Mesendoderm (in vitro differentiated cells): ENCODE measurements at regions not wholly inside any gene's neighbourhood (a gene's known extent, or its start where the extent isn't known, plus 50 kb on each side); places are given as distances from the start of the nearest gene placed in this dataset.

ENCODE experiments used
- DNase-seq: peaks from one replicate; pipeline ENCODE4 v3.0.0; 2013
- H2AK5ac ChIP-seq: 2 replicates; pipeline ENCODE4 v1.6.1; 2013; ENCODE audit warnings: low read length, inconsistent platforms
- H2BK120ac ChIP-seq: 2 replicates; pipeline ENCODE4 v1.6.1; 2013; ENCODE audit warnings: low read depth, mild to moderate bottlenecking, low read length, moderate library complexity, mixed read lengths
- H2BK15ac ChIP-seq: replicated peaks from 2 replicates; pipeline ENCODE4 v1.6.1; 2013; ENCODE audit warnings: low read depth, mild to moderate bottlenecking, moderate library complexity
- H2BK5ac ChIP-seq: 2 replicates; pipeline ENCODE4 v1.6.1; 2013; ENCODE audit warnings: low read length, inconsistent platforms
- H3K18ac ChIP-seq: 2 replicates; pipeline ENCODE4 v1.6.1; 2013; ENCODE audit warnings: mild to moderate bottlenecking, low read length, mixed read lengths
- H3K23ac ChIP-seq: one replicate; pipeline ENCODE4 v1.6.1; 2013; ENCODE audit warnings: low read length
- H3K27ac ChIP-seq: 2 replicates; pipeline ENCODE4 v1.5.1; 2013; ENCODE audit warnings: low read depth, mild to moderate bottlenecking, inconsistent platforms, low read length, moderate library complexity
- H3K27me3 ChIP-seq: 2 replicates; pipeline ENCODE4 v1.6.1; 2013; ENCODE audit warnings: low read length, control low read depth, mild to moderate bottlenecking, inconsistent platforms; ENCODE audit not compliant: insufficient read depth, poor library complexity
- H3K36me3 ChIP-seq: 2 replicates; pipeline ENCODE4 v1.6.1; 2013; ENCODE audit warnings: low read length, inconsistent platforms; ENCODE audit not compliant: control insufficient read depth, insufficient read depth
- H3K4ac ChIP-seq: one replicate; pipeline ENCODE4 v1.6.1; 2013; ENCODE audit warnings: low read depth, mild to moderate bottlenecking, low read length, moderate library complexity
- H3K4me1 ChIP-seq: 2 replicates; pipeline ENCODE4 v1.6.1; 2013; ENCODE audit warnings: low read depth, low read length, inconsistent platforms; ENCODE audit not compliant: control insufficient read depth
- H3K4me2 ChIP-seq: 2 replicates; pipeline ENCODE4 v1.6.1; 2013; ENCODE audit warnings: low read length
- H3K4me3 ChIP-seq: 2 replicates; pipeline ENCODE4 v1.5.1; 2013; ENCODE audit warnings: mild to moderate bottlenecking, low read length
- H3K56ac ChIP-seq: one replicate; pipeline ENCODE4 v1.6.1; 2013; ENCODE audit warnings: low read length
- H3K79me1 ChIP-seq: 2 replicates; pipeline ENCODE4 v1.6.1; 2013; ENCODE audit warnings: low read length, inconsistent platforms
- H3K79me2 ChIP-seq: 2 replicates; pipeline ENCODE4 v1.6.1; 2013; ENCODE audit warnings: mild to moderate bottlenecking, low read length; ENCODE audit not compliant: control insufficient read depth, insufficient read depth
- H3K9ac ChIP-seq: 2 replicates; pipeline ENCODE4 v1.6.1; 2013; ENCODE audit warnings: low read length, inconsistent platforms
- H4K5ac ChIP-seq: one replicate; pipeline ENCODE4 v1.6.1; 2013; ENCODE audit warnings: low read length
- H4K8ac ChIP-seq: one replicate; pipeline ENCODE4 v1.6.1; 2013; ENCODE audit warnings: low read depth, mild to moderate bottlenecking, control low read depth, low read length, moderate library complexity
- WGBS: extraction: QIAGEN DNeasy Blood & Tissue Kit; methylation state at CpG from one replicate; pipeline ENCODE4 v1.1.7; 2013; ENCODE audit warnings: low lambda C conversion rate, missing lambda C conversion rate; ENCODE audit not compliant: insufficient coverage; ENCODE audit errors: extremely low coverage; 5-methylcytosine and 5-hydroxymethylcytosine counted together

DNA sequence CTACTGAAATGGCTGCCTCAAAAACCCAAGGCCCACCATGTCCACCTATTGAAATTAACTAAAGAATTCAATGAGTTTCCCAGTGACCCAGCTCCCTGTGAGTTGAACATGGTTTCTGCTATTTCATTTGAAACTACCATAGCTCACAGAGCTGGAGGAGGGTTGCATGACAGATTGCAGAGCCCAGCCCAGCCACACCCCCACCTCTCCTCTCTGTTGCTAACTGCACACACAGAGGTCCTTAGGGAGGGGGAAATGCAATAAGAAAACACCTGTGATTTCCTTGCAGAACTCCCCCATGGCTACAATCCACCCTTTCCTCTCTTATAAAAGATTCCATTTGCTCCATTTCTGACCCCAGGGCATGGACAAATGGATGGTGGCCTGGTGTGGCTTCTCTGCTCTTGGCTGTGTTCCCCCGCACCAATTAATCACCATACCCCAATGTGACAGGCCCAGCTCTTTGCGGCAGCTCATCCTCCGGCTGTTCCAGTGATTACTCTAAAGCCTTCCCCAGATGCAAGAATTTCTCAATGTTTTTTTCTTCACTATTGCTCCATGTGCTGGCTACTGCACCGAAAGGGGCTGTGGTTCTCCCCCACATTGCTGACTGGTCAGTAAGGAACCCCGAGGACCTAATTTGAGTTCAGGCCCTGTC lies 208.4 kb upstream of the KBTBD8 start:
- Histone ChIP-seq H3K79me2 (no peaks in the 10 kb centered on the region), H3K27ac (no peak overlapping the region), H2BK15ac (no peak overlapping the region), H3K23ac (no peak overlapping the region), H3K36me3 (no peaks in the 10 kb centered on the region), H4K8ac (no peak overlapping the region), H3K27me3 (no peaks in the 10 kb centered on the region), H4K5ac (no peak overlapping the region), H3K18ac (no peak overlapping the region), H3K9ac (no peak overlapping the region), H3K4me2 (no peak overlapping the region), H3K4ac (no peak overlapping the region), H3K4me3 (no peak overlapping the region), H3K4me1 (no peaks in the 10 kb centered on the region), H2BK120ac (no peak overlapping the region), H2BK5ac (no peak overlapping the region), H3K56ac (no peak overlapping the region), H2AK5ac (no peak overlapping the region), H3K79me1 (no peaks in the 10 kb centered on the region)
- no peak for DNase-seq
- no CpG with 5 or more reads among the region's 5 CpGs for WGBS

DNA sequence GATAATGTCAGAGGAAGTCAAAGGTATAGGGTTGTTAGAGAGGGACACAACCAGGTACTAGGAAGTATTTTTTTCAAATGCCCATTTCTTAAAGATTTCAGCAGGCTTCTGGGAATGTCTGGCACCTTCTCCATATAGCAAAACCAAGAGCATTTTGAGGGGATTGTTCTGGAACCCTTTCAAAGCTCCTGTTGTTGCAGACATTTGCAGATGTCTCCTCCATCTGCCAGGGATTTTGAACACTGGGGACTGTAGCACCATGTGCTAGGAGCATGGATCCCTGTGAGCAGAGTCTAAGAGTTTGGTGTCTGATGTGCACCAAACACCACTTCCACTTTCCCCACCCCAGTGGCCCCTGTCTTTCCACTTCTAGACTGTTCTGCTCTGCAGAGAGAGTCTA lies 206.0 kb upstream of the KBTBD8 start:
- no peaks in the 10 kb centered on the region for H3K79me1 ChIP-seq
- no peak overlapping the region for H3K4me3 ChIP-seq
- H3K27ac ChIP-seq = no peak overlapping the region
- H3K4me2 ChIP-seq = no peak overlapping the region
- no peak overlapping the region for H2BK5ac ChIP-seq
- no peak overlapping the region for H3K56ac ChIP-seq
- no peak for DNase-seq
- H2BK15ac ChIP-seq = no peak overlapping the region
- H2AK5ac ChIP-seq = no peak overlapping the region
- no peak overlapping the region for H2BK120ac ChIP-seq
- H3K27me3 ChIP-seq = no peaks in the 10 kb centered on the region
- no peak overlapping the region for H4K8ac ChIP-seq
- H3K4me1 ChIP-seq = no peaks in the 10 kb centered on the region
- no peak overlapping the region for H3K9ac ChIP-seq
- no peaks in the 10 kb centered on the region for H3K79me2 ChIP-seq
- H3K36me3 ChIP-seq = no peaks in the 10 kb centered on the region
- no peak overlapping the region for H3K18ac ChIP-seq
- no peak overlapping the region for H3K4ac ChIP-seq
- H3K23ac ChIP-seq = no peak overlapping the region
- no peak overlapping the region for H4K5ac ChIP-seq

DNA sequence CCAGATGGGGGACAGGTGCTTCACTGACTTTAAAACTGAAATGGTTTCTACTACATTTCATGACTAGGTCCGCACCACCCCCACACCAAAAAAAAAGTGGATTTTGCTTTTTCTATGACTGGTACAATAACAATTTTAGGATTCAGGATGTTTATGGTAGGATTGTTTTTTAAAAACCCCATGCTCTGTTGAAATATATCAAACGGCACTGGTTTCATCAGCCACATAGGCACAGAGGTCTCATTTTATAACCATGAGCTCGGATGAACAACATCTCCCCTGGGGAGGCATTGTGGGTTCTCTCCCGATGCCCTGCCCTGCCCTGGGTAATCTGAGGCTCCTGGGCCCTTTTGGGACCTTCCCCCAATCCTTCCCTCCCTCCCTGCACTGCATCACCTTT lies 202.7 kb upstream of the KBTBD8 start:
- no peak overlapping the region for H3K4ac ChIP-seq
- H3K4me3 ChIP-seq = no peak overlapping the region
- no peak overlapping the region for H3K9ac ChIP-seq
- no peak overlapping the region for H3K27ac ChIP-seq
- no peak for DNase-seq
- no peak overlapping the region for H2BK15ac ChIP-seq
- H3K56ac ChIP-seq = no peak overlapping the region
- H3K36me3 ChIP-seq = no peaks in the 10 kb centered on the region
- WGBS = no CpG with 5 or more reads among the region's 4 CpGs
- no peaks in the 10 kb centered on the region for H3K27me3 ChIP-seq
- no peak overlapping the region for H2AK5ac ChIP-seq
- no peaks in the 10 kb centered on the region for H3K4me1 ChIP-seq
- H4K8ac ChIP-seq = no peak overlapping the region
- H3K18ac ChIP-seq = no peak overlapping the region
- H3K79me2 ChIP-seq = no peaks in the 10 kb centered on the region
- no peak overlapping the region for H3K4me2 ChIP-seq
- no peak overlapping the region for H4K5ac ChIP-seq
- H2BK120ac ChIP-seq = no peak overlapping the region
- no peak overlapping the region for H3K23ac ChIP-seq
- no peaks in the 10 kb centered on the region for H3K79me1 ChIP-seq
- no peak overlapping the region for H2BK5ac ChIP-seq

DNA sequence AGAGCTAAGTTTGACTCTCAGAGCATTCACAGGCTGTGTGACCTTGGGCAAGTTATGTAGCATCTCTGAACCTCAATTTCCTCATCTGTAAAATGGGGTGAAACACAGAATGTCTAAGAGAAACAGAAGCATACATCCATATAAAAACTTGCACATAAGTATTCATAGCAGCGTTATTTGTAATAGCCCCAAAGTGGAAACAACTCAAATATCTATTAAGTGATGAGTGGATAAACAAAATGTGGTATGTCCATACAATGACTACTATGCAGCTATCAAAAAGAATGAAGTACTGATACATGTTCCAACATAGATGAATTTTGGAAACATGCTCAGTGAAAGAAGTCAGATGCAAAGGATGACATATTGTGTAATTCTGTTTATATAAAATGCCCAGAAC lies 201.8 kb upstream of the KBTBD8 start:
- Histone ChIP-seq H3K4me2 (no peak overlapping the region), H3K79me2 (no peaks in the 10 kb centered on the region), H3K4me3 (no peak overlapping the region), H3K23ac (no peak overlapping the region), H3K9ac (no peak overlapping the region), H2BK5ac (no peak overlapping the region), H4K8ac (no peak overlapping the region), H3K79me1 (no peaks in the 10 kb centered on the region), H3K18ac (no peak overlapping the region), H3K4me1 (no peaks in the 10 kb centered on the region), H2AK5ac (no peak overlapping the region), H3K4ac (no peak overlapping the region), H4K5ac (no peak overlapping the region), H3K36me3 (no peaks in the 10 kb centered on the region), H3K27me3 (no peaks in the 10 kb centered on the region), H2BK120ac (no peak overlapping the region), H2BK15ac (no peak overlapping the region), H3K56ac (no peak overlapping the region), H3K27ac (no peak overlapping the region)
- WGBS = no CpG with 5 or more reads among the region's 1 CpG
- no peak for DNase-seq

DNA sequence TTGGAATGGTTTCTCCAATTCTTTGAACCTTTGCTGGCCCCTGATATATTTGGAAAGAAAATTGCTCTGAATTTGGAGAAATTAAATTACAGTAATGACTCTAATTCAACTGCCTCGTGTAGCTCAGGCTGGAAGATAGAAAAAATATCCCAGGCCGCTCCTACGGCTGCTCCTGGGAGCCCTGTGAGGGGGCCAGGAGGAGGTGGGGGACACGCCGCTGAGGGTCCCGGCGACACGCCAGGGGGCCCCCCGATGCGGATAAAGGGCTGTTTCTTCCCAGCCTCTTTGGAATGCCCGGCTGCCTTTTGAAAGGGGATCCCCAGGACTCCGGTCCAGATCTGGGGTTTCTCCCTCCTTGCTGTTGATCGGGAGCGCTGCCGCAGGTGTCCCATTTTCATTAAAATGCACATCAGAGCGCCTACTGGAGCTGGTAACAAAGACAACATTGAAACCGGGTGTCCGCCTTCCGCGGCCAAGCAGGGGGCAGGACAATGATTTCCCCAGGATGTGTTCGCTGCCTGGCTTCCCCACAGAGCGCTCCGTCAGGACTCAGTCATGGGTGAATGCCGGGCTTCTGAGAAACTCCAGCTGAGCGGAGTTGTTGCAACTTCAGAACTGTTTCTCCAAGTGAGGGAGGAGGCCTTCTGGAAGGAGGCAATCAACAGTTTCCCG lies 200.1 kb upstream of the KBTBD8 start:
- no CpG with 5 or more reads among the region's 26 CpGs for WGBS
- DNase-seq = peak; percentile 34
- Histone ChIP-seq H3K27ac (no peak overlapping the region), H3K4ac (no peak overlapping the region), H3K4me2 (peak overlapping the region; percentile 26), H2BK120ac (no peak overlapping the region), H2AK5ac (no peak overlapping the region), H2BK15ac (no peak overlapping the region), H3K79me2 (no peaks in the 10 kb centered on the region), H3K56ac (no peak overlapping the region), H2BK5ac (no peak overlapping the region), H3K4me3 (no peak overlapping the region), H3K36me3 (no peaks in the 10 kb centered on the region), H4K5ac (no peak overlapping the region), H3K23ac (no peak overlapping the region), H3K9ac (peak overlapping the region; percentile 3), H3K79me1 (no peaks in the 10 kb centered on the region), H3K18ac (peak overlapping the region; percentile 77), H4K8ac (peak overlapping the region; percentile 8), H3K27me3 (no peaks in the 10 kb centered on the region), H3K4me1 (no peaks in the 10 kb centered on the region)
